SH-SY5Y (cell line): ENCODE measurements at regions not wholly inside any gene's neighbourhood (a gene's known extent, or its start where the extent isn't known, plus 50 kb on each side); places are given as distances from the start of the nearest gene placed in this dataset.

Source experiments
- GATA2 ChIP-seq: IDR thresholded peaks from 2 replicates; pipeline ENCODE4 v1.6.1; 2011; ENCODE audit warnings: mild to moderate bottlenecking, low read depth, low read length
- GATA3 ChIP-seq: IDR thresholded peaks from 2 replicates; pipeline ENCODE4 v1.6.1; 2011; ENCODE audit warnings: low read depth, mild to moderate bottlenecking, low read length, moderate library complexity

- TF ChIP-seq GATA2 (no peak), GATA3 (no peak)
These were observed 176.9 kb upstream of the ARHGAP24 start for GRCh38 chr4:85298037-85298436.
